Iris pigment epithelial cell (primary cell): ENCODE measurements at regions not wholly inside any gene's neighbourhood (a gene's known extent, or its start where the extent isn't known, plus 50 kb on each side); places are given as distances from the start of the nearest gene placed in this dataset.

Experiments
- DNase-seq: peaks from one replicate; pipeline ENCODE4 v3.0.0-alpha.2; 2011; ENCODE audit warnings: low read depth

- no peak for DNase-seq
Measured at GRCh38 chr14:34012978-34013720, 62.3 kb upstream of the EGLN3 start.

- no peak for DNase-seq
Measured at GRCh38 chr14:34012369-34012768, 61.5 kb upstream of the EGLN3 start.

GRCh38 chr14:34009956-34010355, 59.1 kb upstream of the EGLN3 start:
- no peak for DNase-seq

DNA sequence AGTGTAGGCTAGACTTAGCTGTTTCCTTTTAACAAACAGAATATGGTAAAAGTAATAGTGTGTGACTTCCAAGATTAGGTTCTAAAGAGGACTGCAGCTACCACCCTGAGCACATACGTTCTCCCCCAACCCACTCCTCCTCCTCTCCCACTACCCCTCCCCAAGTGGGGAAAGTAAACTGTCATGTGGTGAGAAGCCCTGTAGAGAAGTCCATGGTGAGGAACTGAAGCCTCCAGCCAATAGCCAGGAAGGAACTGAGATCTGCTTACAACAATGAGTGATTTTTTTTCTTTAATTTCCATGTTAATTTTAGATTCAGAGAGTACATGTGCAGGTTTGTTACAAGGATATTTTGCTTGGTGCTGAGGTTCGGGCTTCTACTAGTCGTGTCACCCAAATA, 57.0 kb upstream of the EGLN3 start:
- DNase-seq, result no peak

GRCh38 chr14:34005901-34006300, 55.0 kb upstream of the EGLN3 start:
- DNase-seq, result no peak

- no peak for DNase-seq
Measured at GRCh38 chr14:34004881-34005280, 54.0 kb upstream of the EGLN3 start.

GRCh38 chr14:34003691-34004090, 52.8 kb upstream of the EGLN3 start:
- DNase-seq, result no peak

- no peak for DNase-seq
Measured at GRCh38 chr14:34003082-34003668, 52.3 kb upstream of the EGLN3 start.
